T-cell (primary cell): ENCODE measurements at regions not wholly inside any gene's neighbourhood (a gene's known extent, or its start where the extent isn't known, plus 50 kb on each side); places are given as distances from the start of the nearest gene placed in this dataset.

Source experiments
- ATAC-seq, 4 experiments: fragments of 200-7000 bp in 3 of 4; fragments of 150-1000 bp in 1 of 4; cut with Tn5 transposase; replicated peaks in 1 of 4; 1 replicate in 3 of 4; 2 replicates in 1 of 4; pipeline ENCODE4 v1.10.0; 2021; ENCODE audit warnings: moderate library complexity in 3 of 4, mild to moderate bottlenecking in 2 of 4, moderate number of reproducible peaks in 1 of 4
- CTCF ChIA-PET, 2 donors: fragments of 300-600 bp; sonication (Branson Sonifier 250); formaldehyde crosslinking; loops; one replicate each; lab custom pipeline; 2022; ENCODE audit warnings: antibody characterized with exemption in 2 of 2; lab: Charles Lee
- POLR2A ChIA-PET, 2 donors: fragments of 300-600 bp; sonication (Branson Sonifier 250); formaldehyde crosslinking; loops; one replicate each; lab custom pipeline; 2022; ENCODE audit warnings: antibody characterized with exemption in 2 of 2; lab: Charles Lee
- DNase-seq, 35 experiments: peaks; one replicate each; pipeline versions ENCODE4 v3.0.0 to v3.0.0-alpha.2; 2013 to 2023
- H3K27ac ChIP-seq: one replicate; pipeline ENCODE4 v1.5.1; 2013; ENCODE audit warnings: low read length
- H3K27me3 ChIP-seq, 2 experiments: replicated peaks in 1 of 2; 1 replicate in 1 of 2; 2 replicates in 1 of 2; pipeline versions ENCODE4 v1.6.1 to v1.7.0; 2013; ENCODE audit warnings: low read length in 1 of 2, mixed read lengths in 1 of 2; ENCODE audit not compliant: control insufficient read depth in 2 of 2, insufficient read depth in 2 of 2; ENCODE audit errors: extremely low read depth in 1 of 2
- H3K36me3 ChIP-seq, 2 donors: 1 replicate in 1 of 2; 2 replicates in 1 of 2; pipeline versions ENCODE4 v1.6.1 to v1.7.0; 2013; ENCODE audit warnings: low read length in 1 of 2; ENCODE audit not compliant: control insufficient read depth in 2 of 2, insufficient read depth in 1 of 2; ENCODE audit errors: extremely low read depth in 1 of 2
- H3K4me1 ChIP-seq, 2 experiments: 1 replicate in 1 of 2; 2 replicates in 1 of 2; pipeline versions ENCODE4 v1.6.1 to v1.7.0; 2013; ENCODE audit warnings: low read length in 2 of 2, mixed read lengths in 1 of 2; ENCODE audit not compliant: insufficient read depth in 2 of 2, control insufficient read depth in 1 of 2; ENCODE audit errors: extremely low read depth in 1 of 2
- H3K4me3 ChIP-seq, 2 donors: 1 replicate in 1 of 2; 2 replicates in 1 of 2; pipeline versions ENCODE4 v1.5.1 to v1.7.0; 2013; ENCODE audit warnings: mild to moderate bottlenecking in 2 of 2, low read length in 1 of 2, moderate library complexity in 1 of 2; ENCODE audit not compliant: control insufficient read depth in 1 of 2; ENCODE audit errors: extremely low read depth in 1 of 2
- H3K9me3 ChIP-seq: 2 replicates; pipeline ENCODE4 v1.7.0; 2013
- H3K27ac Mint-ChIP-seq, 2 donors: one replicate each; pipeline ENCODE4 v1.8.0; 2020 to 2021; ENCODE audit warnings: mild to moderate bottlenecking in 2 of 2, mixed read lengths in 2 of 2
- H3K27me3 Mint-ChIP-seq, 2 donors: one replicate each; pipeline ENCODE4 v1.8.0; 2021 to 2022; ENCODE audit warnings: mixed read lengths in 2 of 2
- H3K36me3 Mint-ChIP-seq: one replicate; pipeline ENCODE4 v1.8.0; 2021; ENCODE audit warnings: mixed read lengths
- H3K4me1 Mint-ChIP-seq, 3 donors: one replicate each; pipeline ENCODE4 v1.8.0; 2020 to 2022; ENCODE audit warnings: mixed read lengths in 3 of 3, mild to moderate bottlenecking in 1 of 3
- H3K4me3 Mint-ChIP-seq, 3 donors: one replicate each; pipeline ENCODE4 v1.8.0; 2020 to 2022; ENCODE audit warnings: mild to moderate bottlenecking in 3 of 3, mixed read lengths in 3 of 3, moderate library complexity in 3 of 3
- H3K9me3 Mint-ChIP-seq, 3 donors: one replicate each; pipeline ENCODE4 v1.8.0; 2020 to 2022; ENCODE audit warnings: mixed read lengths in 3 of 3
- WGBS: methylation state at CpG from one replicate; pipeline ENCODE4 v1.1.5; 2013; ENCODE audit warnings: missing lambda C conversion rate; ENCODE audit not compliant: insufficient coverage; 5-methylcytosine and 5-hydroxymethylcytosine counted together

DNA sequence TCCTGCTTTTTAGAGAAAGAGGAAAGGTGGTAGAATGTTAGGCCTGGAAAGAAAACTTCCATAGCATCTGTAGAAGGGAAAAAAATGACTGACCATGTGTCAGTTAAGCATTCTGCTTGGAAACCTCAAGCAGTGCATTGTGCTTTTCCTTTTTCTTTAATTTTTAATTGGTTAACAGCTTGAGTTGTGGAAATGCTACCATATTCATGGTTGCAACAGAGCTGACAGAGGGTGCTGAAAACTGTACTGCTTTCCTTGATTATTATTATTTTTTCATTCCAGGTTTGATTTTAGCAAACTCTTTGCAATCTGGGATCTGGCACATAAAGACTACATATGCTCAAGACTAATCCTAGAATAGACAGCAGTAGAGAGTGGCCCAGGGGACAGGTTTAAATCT, 404.5 kb downstream of the EPHA4 start:
- ChIA-PET CTCF (no interaction called here), POLR2A (no interaction called here)
- no peak overlapping the region for H3K27ac ChIP-seq
- no peaks in the 10 kb centered on the region for H3K9me3 Mint-ChIP-seq
- ATAC-seq: no peak
- H3K9me3 ChIP-seq: no peaks in the 10 kb centered on the region
- H3K4me3 Mint-ChIP-seq: no peak overlapping the region
- no peak for DNase-seq
- H3K4me1 ChIP-seq: no peaks in the 10 kb centered on the region
- peaks cover 0 to 8% of the 10 kb centered on the region in 2 donors for H3K27me3 Mint-ChIP-seq
- no peak overlapping the region for H3K4me3 ChIP-seq
- H3K36me3 Mint-ChIP-seq: no peaks in the 10 kb centered on the region
- no peak overlapping the region for H3K27ac Mint-ChIP-seq
- H3K36me3 ChIP-seq: no peaks in the 10 kb centered on the region
- H3K27me3 ChIP-seq: no peaks in the 10 kb centered on the region
- no peaks in the 10 kb centered on the region for H3K4me1 Mint-ChIP-seq

DNA sequence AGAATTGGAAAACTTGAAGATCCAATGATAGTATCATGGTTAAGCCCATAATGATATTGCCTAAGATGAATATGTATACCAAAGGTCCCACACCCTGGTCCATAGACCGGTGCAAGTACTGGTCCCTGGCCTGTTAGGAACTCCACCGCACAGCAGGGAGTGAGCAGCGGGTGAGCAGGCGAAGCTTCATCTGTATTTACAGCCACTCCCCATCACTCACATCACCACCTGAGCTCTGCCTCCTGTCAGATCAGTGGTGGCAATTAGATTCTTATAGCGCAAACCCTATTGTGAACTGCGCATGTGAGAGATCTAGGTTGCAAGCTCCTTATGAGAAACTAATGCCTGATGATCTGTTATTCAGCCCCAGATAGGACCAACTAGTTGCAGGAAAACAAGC, 402.4 kb downstream of the EPHA4 start:
- DNase-seq: no peak
- Histone ChIP-seq H3K27ac (no peak overlapping the region), H3K4me1 (no peaks in the 10 kb centered on the region), H3K27me3 (no peaks in the 10 kb centered on the region), H3K9me3 (no peaks in the 10 kb centered on the region), H3K4me3 (no peak overlapping the region), H3K36me3 (no peaks in the 10 kb centered on the region)
- Mint-ChIP-seq H3K9me3 (no peaks in the 10 kb centered on the region), H3K4me1 (no peaks in the 10 kb centered on the region), H3K27ac (no peak overlapping the region), H3K4me3 (no peak overlapping the region), H3K27me3 (peaks cover 0 to 4% of the 10 kb centered on the region in 2 donors), H3K36me3 (no peaks in the 10 kb centered on the region)
- no peak for ATAC-seq
- 90% methylated on average over 3 of the region's 6 CpGs for WGBS
- ChIA-PET CTCF (no interaction called here), POLR2A (no interaction called here)

DNA sequence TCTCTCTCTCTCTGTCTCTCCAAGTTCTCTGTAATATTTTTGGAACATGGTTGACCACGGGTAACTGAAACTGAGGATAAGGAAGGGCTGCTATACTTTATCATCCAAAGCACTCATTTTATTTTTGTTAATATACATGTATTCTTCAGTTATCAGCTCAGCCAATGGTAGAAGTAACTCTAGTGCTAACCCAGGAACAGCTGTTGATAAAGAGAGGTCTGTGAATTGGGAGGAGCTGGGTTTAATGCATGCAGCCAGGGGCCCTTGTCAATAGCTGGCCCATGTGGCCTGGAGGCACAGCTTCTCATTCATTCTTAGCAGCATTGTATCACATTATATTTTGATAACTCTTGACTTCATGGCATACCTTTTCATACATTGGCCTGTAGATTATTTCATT, 401.6 kb downstream of the EPHA4 start:
- no peak overlapping the region for H3K27ac Mint-ChIP-seq
- Histone ChIP-seq H3K27me3 (no peaks in the 10 kb centered on the region), H3K36me3 (no peaks in the 10 kb centered on the region), H3K9me3 (no peaks in the 10 kb centered on the region), H3K4me3 (no peak overlapping the region), H3K4me1 (no peaks in the 10 kb centered on the region), H3K27ac (no peak overlapping the region)
- no CpG with 5 or more reads among the region's 1 CpG for WGBS
- ATAC-seq: no peak
- peaks cover 0 to 4% of the 10 kb centered on the region in 2 donors for H3K27me3 Mint-ChIP-seq
- no peak overlapping the region for H3K4me3 Mint-ChIP-seq
- H3K4me1 Mint-ChIP-seq: no peaks in the 10 kb centered on the region
- no peak for DNase-seq
- ChIA-PET POLR2A (no interaction called here), CTCF (no interaction called here)
- no peaks in the 10 kb centered on the region for H3K36me3 Mint-ChIP-seq
- no peaks in the 10 kb centered on the region for H3K9me3 Mint-ChIP-seq

DNA sequence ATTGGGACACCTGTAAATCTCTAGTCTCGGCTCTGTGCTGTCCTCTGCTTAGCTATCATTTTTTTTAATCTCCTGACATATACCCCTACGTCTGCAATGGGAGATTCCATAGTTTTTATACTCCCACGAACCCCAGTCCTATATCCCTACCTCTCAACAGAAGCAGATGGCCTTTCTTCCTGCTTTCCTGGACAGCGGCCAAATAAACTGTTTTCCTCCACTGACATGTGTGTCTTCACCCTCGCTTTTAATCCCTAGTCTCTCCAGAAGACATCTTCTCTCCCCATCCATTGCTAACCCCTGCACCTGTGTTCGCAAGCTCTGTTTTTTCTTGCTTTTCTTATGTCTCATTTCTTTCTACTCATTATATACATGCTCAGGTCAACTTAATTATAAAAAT, 395.4 kb downstream of the EPHA4 start:
- Histone ChIP-seq H3K27me3 (no peaks in the 10 kb centered on the region), H3K4me1 (no peaks in the 10 kb centered on the region), H3K4me3 (no peak overlapping the region), H3K27ac (no peak overlapping the region), H3K36me3 (no peaks in the 10 kb centered on the region), H3K9me3 (no peaks in the 10 kb centered on the region)
- no peaks in the 10 kb centered on the region for H3K4me1 Mint-ChIP-seq
- no peaks in the 10 kb centered on the region for H3K36me3 Mint-ChIP-seq
- ChIA-PET CTCF (no interaction called here), POLR2A (interaction anchor here in 1 of 2 donors (0.6 kb wide), 1 partner anchor 505 kb away, joined by 5 read pairs; no protein-coding TSS in a partner anchor)
- DNase-seq (no peak), ATAC-seq (no peak)
- H3K4me3 Mint-ChIP-seq: no peak overlapping the region
- H3K27ac Mint-ChIP-seq: no peak overlapping the region
- peaks cover 0 to 2% of the 10 kb centered on the region in 2 donors for H3K27me3 Mint-ChIP-seq
- H3K9me3 Mint-ChIP-seq: no peaks in the 10 kb centered on the region
- WGBS: 77% methylated on average over 5 of the region's 6 CpGs

DNA sequence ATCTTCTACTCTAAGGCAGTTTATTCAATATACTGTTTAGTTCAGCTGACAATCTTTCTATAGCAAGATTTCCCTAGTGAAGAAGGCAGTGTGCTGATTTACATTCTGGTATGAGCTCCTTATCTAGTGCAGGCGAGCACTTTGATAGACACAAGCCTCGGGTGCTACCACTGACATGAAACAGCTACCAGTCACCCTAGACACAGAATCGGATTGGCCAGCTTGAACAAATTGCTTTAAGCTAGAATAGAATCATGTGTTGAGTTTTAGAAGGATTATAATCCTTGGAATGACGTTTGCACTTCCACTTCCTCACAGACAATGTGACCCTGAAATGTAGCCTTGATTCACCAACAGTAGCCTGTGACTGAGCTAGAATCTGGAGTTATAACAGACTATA, 394.0 kb downstream of the EPHA4 start:
- no peaks in the 10 kb centered on the region for H3K27me3 ChIP-seq
- H3K27me3 Mint-ChIP-seq: peaks cover 0 to 2% of the 10 kb centered on the region in 2 donors
- 100% methylated on average over 1 of the region's 4 CpGs for WGBS
- no peak overlapping the region for H3K27ac ChIP-seq
- H3K36me3 Mint-ChIP-seq: no peaks in the 10 kb centered on the region
- DNase-seq (no peak), ATAC-seq (no peak)
- no peak overlapping the region for H3K4me3 Mint-ChIP-seq
- H3K36me3 ChIP-seq: no peaks in the 10 kb centered on the region
- ChIA-PET POLR2A (no interaction called here), CTCF (interaction anchor here in 1 of 2 donors (0.6 kb wide), 1 partner anchor 173 kb away, joined by 3 read pairs; no protein-coding TSS in a partner anchor)
- no peak overlapping the region for H3K4me3 ChIP-seq
- no peaks in the 10 kb centered on the region for H3K9me3 Mint-ChIP-seq
- H3K4me1 Mint-ChIP-seq: no peaks in the 10 kb centered on the region
- H3K4me1 ChIP-seq: no peaks in the 10 kb centered on the region
- no peaks in the 10 kb centered on the region for H3K9me3 ChIP-seq
- H3K27ac Mint-ChIP-seq: no peak overlapping the region

DNA sequence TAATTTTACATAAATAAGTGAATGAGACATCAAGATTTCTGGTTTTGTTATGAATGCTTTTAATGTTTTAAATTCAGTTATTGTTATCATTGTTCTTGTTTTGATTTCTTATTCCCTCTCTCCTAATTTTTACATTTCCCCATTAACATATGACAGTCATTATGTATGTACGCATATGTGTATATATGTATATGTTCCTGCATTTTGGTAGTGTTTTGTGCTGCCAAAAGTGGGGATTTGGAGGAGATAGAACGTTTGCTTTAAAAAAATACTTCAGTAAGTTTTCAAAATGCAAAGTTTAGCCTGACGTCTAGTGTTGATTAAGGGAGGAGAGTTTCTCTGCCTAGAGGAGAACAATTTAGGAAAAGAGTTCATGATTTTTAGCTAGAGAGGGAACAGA, 385.2 kb downstream of the EPHA4 start:
- Histone ChIP-seq H3K4me1 (no peaks in the 10 kb centered on the region), H3K36me3 (no peaks in the 10 kb centered on the region), H3K27me3 (peaks cover 0 to 2% of the 10 kb centered on the region in 2 experiments), H3K9me3 (no peaks in the 10 kb centered on the region), H3K4me3 (no peak overlapping the region), H3K27ac (no peak overlapping the region)
- Mint-ChIP-seq H3K9me3 (no peaks in the 10 kb centered on the region), H3K27ac (no peak overlapping the region), H3K4me3 (no peak overlapping the region), H3K36me3 (no peaks in the 10 kb centered on the region), H3K4me1 (no peaks in the 10 kb centered on the region), H3K27me3 (peaks cover 3 to 20% of the 10 kb centered on the region in 2 donors)
- ChIA-PET CTCF (no interaction called here), POLR2A (no interaction called here)
- 54% methylated on average over 2 of the region's 3 CpGs for WGBS
- no peak for ATAC-seq
- DNase-seq: no peak

DNA sequence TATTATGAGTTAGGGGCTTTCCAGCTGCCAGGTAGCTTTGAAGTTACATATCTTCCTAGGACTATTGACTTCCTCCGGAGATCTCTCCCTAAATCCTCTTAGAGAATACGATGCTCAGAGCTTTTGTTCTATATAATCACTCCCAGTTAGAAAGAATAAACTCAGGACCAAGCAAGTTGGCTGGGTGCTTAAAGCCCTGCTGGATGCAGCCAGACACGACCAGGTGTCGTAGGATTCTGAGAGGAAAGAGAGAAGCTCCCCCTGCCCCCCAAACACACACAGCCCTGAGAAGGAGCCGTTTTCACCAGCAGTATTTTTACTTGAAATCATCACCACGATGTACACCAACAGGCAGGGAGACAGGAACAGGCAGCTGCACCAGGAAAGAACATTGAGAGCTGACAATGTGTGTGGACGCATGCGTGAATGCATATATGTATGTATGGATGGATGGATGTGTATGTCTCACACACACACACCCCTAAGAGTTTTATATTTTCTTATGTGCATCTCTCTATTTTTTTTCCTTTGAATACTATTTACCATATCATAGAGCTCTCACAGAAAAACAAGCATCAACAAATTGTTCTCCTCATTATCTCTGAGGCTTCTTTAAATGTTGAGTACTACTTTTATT, 382.6 kb downstream of the EPHA4 start:
- Histone ChIP-seq H3K4me1 (no peaks in the 10 kb centered on the region), H3K9me3 (no peaks in the 10 kb centered on the region), H3K4me3 (no peak overlapping the region), H3K27ac (no peak overlapping the region), H3K36me3 (no peaks in the 10 kb centered on the region), H3K27me3 (peaks cover 0 to 2% of the 10 kb centered on the region in 2 experiments)
- no peak for ATAC-seq
- no peak for DNase-seq
- ChIA-PET POLR2A (no interaction called here), CTCF (no interaction called here)
- Mint-ChIP-seq H3K4me3 (no peak overlapping the region), H3K27me3 (peaks cover 3 to 22% of the 10 kb centered on the region in 2 donors), H3K9me3 (peaks cover 0 to 7% (median 0%) of the 10 kb centered on the region in 3 donors), H3K27ac (no peak overlapping the region), H3K4me1 (no peaks in the 10 kb centered on the region), H3K36me3 (no peaks in the 10 kb centered on the region)
- no CpG with 5 or more reads among the region's 8 CpGs for WGBS
